ENCODE measurements at regions not wholly inside any gene's neighbourhood (a gene's known extent, or its start where the extent isn't known, plus 50 kb on each side); places are given as distances from the start of the nearest gene placed in this dataset.

GRCh38 chr7:10282909-10283308 lies 690.8 kb upstream of the PHF14 start:
- TF ChIP-seq EZH2 (IDR thresholded peaks at IDR 0.05; ENCODE audit: borderline replicate concordance, low read length) (no peak), CTCF (IDR thresholded peaks at IDR 0.05; ENCODE audit: low read length) (no peak)
- Histone ChIP-seq H3K27me3 (ENCODE audit: insufficient read depth, low read length) (no peaks in the 10 kb centered on the region), H3K4me3 (ENCODE audit: low read depth, low read length, poor library complexity, severe bottlenecking) (no peak overlapping the region), H3K9ac (ENCODE audit: low read length) (no peak overlapping the region), H2AFZ (ENCODE audit: low read length) (no peak overlapping the region), H3K4me2 (ENCODE audit: low read length) (no peak overlapping the region), H3K79me2 (ENCODE audit: insufficient read depth, low read length) (no peaks in the 10 kb centered on the region), H3K4me1 (ENCODE audit: insufficient read depth, low read length, severe bottlenecking) (no peaks in the 10 kb centered on the region), H3K36me3 (ENCODE audit: insufficient read depth, low read length) (no peaks in the 10 kb centered on the region), H3K9me3 (ENCODE audit: low read length) (no peaks in the 10 kb centered on the region), H3K9me2 (ENCODE audit: low read depth, low read length) (no peaks in the 10 kb centered on the region), H3F3A (ENCODE audit: insufficient read depth, low read length) (no peaks in the 10 kb centered on the region), H3K27ac (ENCODE audit: low read depth, low read length, poor library complexity, severe bottlenecking) (no peak overlapping the region), H4K20me1 (ENCODE audit: insufficient read depth, low read length) (no peaks in the 10 kb centered on the region)

- Histone ChIP-seq H4K20me1 (ENCODE audit: insufficient read depth, low read length) (no peaks in the 10 kb centered on the region), H3K4me3 (ENCODE audit: low read depth, low read length, poor library complexity, severe bottlenecking) (no peak overlapping the region), H3K4me1 (ENCODE audit: insufficient read depth, low read length, severe bottlenecking) (no peaks in the 10 kb centered on the region), H3K79me2 (ENCODE audit: insufficient read depth, low read length) (no peaks in the 10 kb centered on the region), H3K9me2 (ENCODE audit: low read depth, low read length) (no peaks in the 10 kb centered on the region), H3K4me2 (ENCODE audit: low read length) (no peak overlapping the region), H3K27me3 (ENCODE audit: insufficient read depth, low read length) (no peaks in the 10 kb centered on the region), H2AFZ (ENCODE audit: low read length) (no peak overlapping the region), H3K27ac (ENCODE audit: low read depth, low read length, poor library complexity, severe bottlenecking) (no peak overlapping the region), H3F3A (ENCODE audit: insufficient read depth, low read length) (no peaks in the 10 kb centered on the region), H3K9me3 (ENCODE audit: low read length) (no peaks in the 10 kb centered on the region), H3K9ac (ENCODE audit: low read length) (no peak overlapping the region), H3K36me3 (ENCODE audit: insufficient read depth, low read length) (no peaks in the 10 kb centered on the region)
- TF ChIP-seq CTCF (IDR thresholded peaks at IDR 0.05; ENCODE audit: low read length) (no peak), EZH2 (IDR thresholded peaks at IDR 0.05; ENCODE audit: borderline replicate concordance, low read length) (no peak)
Measured at GRCh38 chr7:10284001-10284400, 689.7 kb upstream of the PHF14 start.

GRCh38 chr7:10299384-10299783 lies 674.3 kb upstream of the PHF14 start:
- Histone ChIP-seq H3K36me3 (ENCODE audit: insufficient read depth, low read length) (no peaks in the 10 kb centered on the region), H4K20me1 (ENCODE audit: insufficient read depth, low read length) (no peaks in the 10 kb centered on the region), H3K9me3 (ENCODE audit: low read length) (no peaks in the 10 kb centered on the region), H3K9me2 (ENCODE audit: low read depth, low read length) (no peaks in the 10 kb centered on the region), H3K27me3 (ENCODE audit: insufficient read depth, low read length) (no peaks in the 10 kb centered on the region), H3K27ac (ENCODE audit: low read depth, low read length, poor library complexity, severe bottlenecking) (no peak overlapping the region), H3K9ac (ENCODE audit: low read length) (no peak overlapping the region), H3K79me2 (ENCODE audit: insufficient read depth, low read length) (no peaks in the 10 kb centered on the region), H3K4me1 (ENCODE audit: insufficient read depth, low read length, severe bottlenecking) (peaks cover 11% of the 10 kb centered on the region), H3K4me3 (ENCODE audit: low read depth, low read length, poor library complexity, severe bottlenecking) (no peak overlapping the region), H3K4me2 (ENCODE audit: low read length) (no peak overlapping the region), H3F3A (ENCODE audit: insufficient read depth, low read length) (no peaks in the 10 kb centered on the region), H2AFZ (ENCODE audit: low read length) (no peak overlapping the region)
- TF ChIP-seq CTCF (IDR thresholded peaks at IDR 0.05; ENCODE audit: low read length) (no peak), EZH2 (IDR thresholded peaks at IDR 0.05; ENCODE audit: borderline replicate concordance, low read length) (no peak)

Data from OCI-LY1 (cell line).